Smooth muscle cell (in vitro differentiated cells): ENCODE measurements at regions not wholly inside any gene's neighbourhood (a gene's known extent, or its start where the extent isn't known, plus 50 kb on each side); places are given as distances from the start of the nearest gene placed in this dataset.

ENCODE experiments used
- DNase-seq: peaks from one replicate; lab custom pipeline; 2025; ENCODE audit not compliant: unreplicated experiment; lab: John Stamatoyannopoulos, UW
- H2AFZ ChIP-seq: fragments of 200-600 bp; sonication (generic); 2 replicates; pipeline ENCODE4 v1.6.0; 2016; ENCODE audit warnings: antibody characterized with exemption, low read depth, mild to moderate bottlenecking
- H3F3A ChIP-seq: fragments of 200-600 bp; sonication (generic); 2 replicates; pipeline ENCODE4 v1.6.0; 2017; ENCODE audit warnings: antibody characterized with exemption, low read depth
- H3K27ac ChIP-seq: fragments of 200-600 bp; sonication (generic); 2 replicates; pipeline ENCODE4 v1.5.1; 2016; ENCODE audit warnings: low read depth, mild to moderate bottlenecking
- H3K27me3 ChIP-seq: fragments of 200-600 bp; sonication (generic); 2 replicates; pipeline ENCODE4 v1.6.1; 2016; ENCODE audit warnings: low read depth, mild to moderate bottlenecking
- H3K36me3 ChIP-seq: fragments of 200-600 bp; sonication (generic); 2 replicates; pipeline ENCODE4 v1.5.1; 2016; ENCODE audit warnings: low read depth
- H3K4me1 ChIP-seq: fragments of 200-600 bp; sonication (generic); 2 replicates; pipeline ENCODE4 v1.5.1; 2016; ENCODE audit warnings: low read depth
- H3K4me2 ChIP-seq: fragments of 200-600 bp; sonication (generic); 2 replicates; pipeline ENCODE4 v1.6.0; 2016; ENCODE audit warnings: mild to moderate bottlenecking
- H3K4me3 ChIP-seq: fragments of 200-600 bp; sonication (generic); 2 replicates; pipeline ENCODE4 v1.5.1; 2016; ENCODE audit warnings: mild to moderate bottlenecking
- H3K79me2 ChIP-seq: fragments of 200-600 bp; sonication (generic); 2 replicates; pipeline ENCODE4 v1.6.0; 2016; ENCODE audit warnings: low read depth, mild to moderate bottlenecking
- H3K9ac ChIP-seq: fragments of 200-600 bp; sonication (generic); 2 replicates; pipeline ENCODE4 v1.6.0; 2016; ENCODE audit warnings: low read depth
- H3K9me3 ChIP-seq: fragments of 200-600 bp; sonication (generic); replicated peaks from 2 replicates; pipeline ENCODE4 v1.5.1; 2016; ENCODE audit warnings: low read depth
- H4K20me1 ChIP-seq: fragments of 200-600 bp; sonication (generic); 2 replicates; pipeline ENCODE4 v1.6.0; 2016; ENCODE audit warnings: low read depth
- CTCF ChIP-seq: fragments of 200-600 bp; sonication (generic); IDR thresholded peaks from 2 replicates; pipeline ENCODE4 v1.5.1; 2017; ENCODE audit warnings: borderline replicate concordance, mild to moderate bottlenecking, antibody characterized with exemption; ENCODE audit not compliant: insufficient read depth, poor library complexity, severe bottlenecking
- WGBS: methylation state at CpG from one replicate; pipeline ENCODE4 v1.1.7; 2016; ENCODE audit warnings: low lambda C conversion rate; 5-methylcytosine and 5-hydroxymethylcytosine counted together

- H3K9me3 ChIP-seq, result no peaks in the 10 kb centered on the region
- peak overlapping the region; percentile 67 for H3K4me3 ChIP-seq
- peak overlapping the region; percentile 83 for H3K27ac ChIP-seq
- H2AFZ ChIP-seq, result no peak overlapping the region
- H3F3A ChIP-seq, result no peaks in the 10 kb centered on the region
- no peaks in the 10 kb centered on the region for H3K27me3 ChIP-seq
- H3K9ac ChIP-seq, result peak overlapping the region; percentile 67
- no peaks in the 10 kb centered on the region for H3K4me1 ChIP-seq
- WGBS, result 11% methylated on average over 9 of the region's 9 CpGs
- no peak for TF ChIP-seq CTCF
- peak overlapping the region; percentile 82 for H3K4me2 ChIP-seq
- no peak for DNase-seq
- no peaks in the 10 kb centered on the region for H4K20me1 ChIP-seq
- no peaks in the 10 kb centered on the region for H3K79me2 ChIP-seq
- no peaks in the 10 kb centered on the region for H3K36me3 ChIP-seq
Observed at GRCh38 chr6:27176096-27176495, 71.4 kb upstream of the PRSS16 start.

- Histone ChIP-seq H3K9me3 (no peaks in the 10 kb centered on the region), H3K36me3 (no peaks in the 10 kb centered on the region), H3K4me3 (peak overlapping the region; percentile 67), H3F3A (no peaks in the 10 kb centered on the region), H3K79me2 (no peaks in the 10 kb centered on the region), H3K27me3 (no peaks in the 10 kb centered on the region), H2AFZ (peak overlapping the region; percentile 88), H3K4me2 (peak overlapping the region; percentile 91), H3K4me1 (no peaks in the 10 kb centered on the region), H3K27ac (peak overlapping the region; percentile 83), H4K20me1 (no peaks in the 10 kb centered on the region), H3K9ac (peak overlapping the region; percentile 67)
- no peak for TF ChIP-seq CTCF
- no peak for DNase-seq
- 2% methylated on average over 38 of the region's 38 CpGs for WGBS
Observed at GRCh38 chr6:27176523-27177484, 70.7 kb upstream of the PRSS16 start.

- H3K79me2 ChIP-seq, result no peaks in the 10 kb centered on the region
- peak overlapping the region; percentile 59 for H3K9ac ChIP-seq
- H4K20me1 ChIP-seq, result no peaks in the 10 kb centered on the region
- peak; percentile 70 for DNase-seq
- peak overlapping the region; percentile 88 for H2AFZ ChIP-seq
- peak; percentile 31 for TF ChIP-seq CTCF
- no peaks in the 10 kb centered on the region for H3K36me3 ChIP-seq
- H3F3A ChIP-seq, result no peaks in the 10 kb centered on the region
- H3K4me3 ChIP-seq, result peak overlapping the region; percentile 67
- H3K4me2 ChIP-seq, result peak overlapping the region; percentile 91
- H3K27ac ChIP-seq, result peak overlapping the region; percentile 53
- under 1% methylated on average over 39 of the region's 39 CpGs for WGBS
- no peaks in the 10 kb centered on the region for H3K4me1 ChIP-seq
- no peaks in the 10 kb centered on the region for H3K9me3 ChIP-seq
- no peaks in the 10 kb centered on the region for H3K27me3 ChIP-seq
Observed at GRCh38 chr6:27177485-27178406, 69.8 kb upstream of the PRSS16 start.
